NB4 (cell line): ENCODE measurements at regions not wholly inside any gene's neighbourhood (a gene's known extent, or its start where the extent isn't known, plus 50 kb on each side); places are given as distances from the start of the nearest gene placed in this dataset.

ENCODE experiments used
- DNase-seq: peaks from one replicate; pipeline ENCODE4 v3.0.0; 2010; ENCODE audit warnings: low read depth
- H3K4me3 ChIP-seq: one replicate; pipeline ENCODE4 v1.5.1; 2011; ENCODE audit warnings: mild to moderate bottlenecking, low read depth, low read length, moderate library complexity
- CTCF ChIP-seq: IDR thresholded peaks from one replicate; pipeline ENCODE4 v1.5.1; 2012; ENCODE audit warnings: low read depth, low read length
- MAX ChIP-seq: IDR thresholded peaks from 2 replicates; pipeline ENCODE4 v1.6.1; 2011; ENCODE audit warnings: low read depth, low read length
- MYC ChIP-seq: IDR thresholded peaks from 2 replicates; pipeline ENCODE4 v1.6.1; 2011; ENCODE audit warnings: low read depth, low read length
- POLR2A ChIP-seq: IDR thresholded peaks from 2 replicates; pipeline ENCODE4 v1.6.1; 2011; ENCODE audit warnings: mild to moderate bottlenecking; ENCODE audit not compliant: insufficient read length; ENCODE audit errors: extremely low read depth

GRCh38 chr3:124299831-124300230 lies 307.9 kb upstream of the ROPN1 start:
- TF ChIP-seq MAX: no peak
- no peak for TF ChIP-seq CTCF
- no peak for TF ChIP-seq POLR2A
- no peak for TF ChIP-seq MYC
- DNase-seq: no peak
- H3K4me3 ChIP-seq: no peak overlapping the region

- TF ChIP-seq MYC (no peak), POLR2A (no peak), CTCF (no peak), MAX (no peak)
- H3K4me3 ChIP-seq: no peak overlapping the region
- no peak for DNase-seq
Observed at GRCh38 chr3:124300416-124300815, 308.5 kb upstream of the ROPN1 start.

GRCh38 chr3:124303305-124303910 lies 311.5 kb upstream of the ROPN1 start:
- H3K4me3 ChIP-seq: no peak overlapping the region
- DNase-seq: no peak
- TF ChIP-seq MAX: no peak
- TF ChIP-seq CTCF: no peak
- TF ChIP-seq POLR2A: no peak

GRCh38 chr3:124306665-124307064 lies 314.7 kb upstream of the ROPN1 start:
- DNase-seq: no peak
- no peak for TF ChIP-seq MAX
- no peak for TF ChIP-seq CTCF
- no peak for TF ChIP-seq POLR2A
- no peak for TF ChIP-seq MYC
- H3K4me3 ChIP-seq: no peak overlapping the region

GRCh38 chr3:124313621-124314020 lies 321.7 kb upstream of the ROPN1 start:
- no peak for DNase-seq
- no peak overlapping the region for H3K4me3 ChIP-seq
- TF ChIP-seq MYC: no peak
- TF ChIP-seq MAX: no peak
- TF ChIP-seq CTCF: no peak
- no peak for TF ChIP-seq POLR2A
